HepG2 (cell line): ENCODE measurements at regions not wholly inside any gene's neighbourhood (a gene's known extent, or its start where the extent isn't known, plus 50 kb on each side); places are given as distances from the start of the nearest gene placed in this dataset.

ENCODE experiments used
- ATF2 ChIP-seq: sonication (generic); formaldehyde crosslinking; IDR thresholded peaks from 2 replicates; pipeline ENCODE4 v1.4.0; 2020; ENCODE audit warnings: missing genetic modification reagents
- CTCF ChIP-seq: sonication (generic); formaldehyde crosslinking; IDR thresholded peaks from 2 replicates; pipeline ENCODE4 v1.5.0; 2020; ENCODE audit warnings: mild to moderate bottlenecking, missing genetic modification reagents, moderate library complexity
- HDAC1 ChIP-seq: sonication (generic); formaldehyde crosslinking; IDR thresholded peaks from 2 replicates; pipeline ENCODE4 v1.5.1; 2020; ENCODE audit warnings: mild to moderate bottlenecking, missing genetic modification reagents
- RBFOX2 ChIP-seq: fragments of 200-400 bp; formaldehyde crosslinking; IDR thresholded peaks from 2 replicates; pipeline ENCODE4 v1.6.1; 2017; ENCODE audit warnings: low read depth, mild to moderate bottlenecking, low read length
- RFXANK ChIP-seq: IDR thresholded peaks from 2 replicates; pipeline ENCODE4 v1.6.1; 2016
- STAG1 ChIP-seq: sonication (generic); formaldehyde crosslinking; IDR thresholded peaks from 2 replicates; pipeline ENCODE4 v1.4.0; 2020; ENCODE audit warnings: missing genetic modification reagents
- ZBTB34 ChIP-seq: sonication (generic); formaldehyde crosslinking; IDR thresholded peaks from 2 replicates; pipeline ENCODE4 v1.8.0; 2022; ENCODE audit warnings: mild to moderate bottlenecking, missing genetic modification reagents
- ZNF12 ChIP-seq: sonication (generic); formaldehyde crosslinking; IDR thresholded peaks from 2 replicates; pipeline ENCODE4 v1.5.0; 2020; ENCODE audit warnings: missing genetic modification reagents
- ZNF563 ChIP-seq: sonication (generic); formaldehyde crosslinking; IDR thresholded peaks from 2 replicates; pipeline ENCODE4 v1.8.0; 2022; ENCODE audit warnings: mild to moderate bottlenecking, moderate library complexity, missing genetic modification reagents

GRCh38 chr4:114773339-114773738 is 174.7 kb downstream of the UGT8 start:
- no peak for TF ChIP-seq HDAC1
- no peak for TF ChIP-seq ZNF12 (CRISPR knock-in tag)
- TF ChIP-seq ZBTB34 (CRISPR knock-in tag), result no peak
- TF ChIP-seq STAG1 (CRISPR knock-in tag), result no peak
- TF ChIP-seq ATF2 (CRISPR knock-in tag), result no peak
- TF ChIP-seq CTCF, result no peak
- no peak for TF ChIP-seq RBFOX2
- no peak for TF ChIP-seq ZNF563
- no peak for TF ChIP-seq RFXANK
